ENCODE measurements at regions not wholly inside any gene's neighbourhood (a gene's known extent, or its start where the extent isn't known, plus 50 kb on each side); places are given as distances from the start of the nearest gene placed in this dataset.
"Not testable (repeated sequence)": the region's sequence is repeated elsewhere in the genome, so short reads cannot be mapped to it uniquely, and the experiment has no call there.

DNA sequence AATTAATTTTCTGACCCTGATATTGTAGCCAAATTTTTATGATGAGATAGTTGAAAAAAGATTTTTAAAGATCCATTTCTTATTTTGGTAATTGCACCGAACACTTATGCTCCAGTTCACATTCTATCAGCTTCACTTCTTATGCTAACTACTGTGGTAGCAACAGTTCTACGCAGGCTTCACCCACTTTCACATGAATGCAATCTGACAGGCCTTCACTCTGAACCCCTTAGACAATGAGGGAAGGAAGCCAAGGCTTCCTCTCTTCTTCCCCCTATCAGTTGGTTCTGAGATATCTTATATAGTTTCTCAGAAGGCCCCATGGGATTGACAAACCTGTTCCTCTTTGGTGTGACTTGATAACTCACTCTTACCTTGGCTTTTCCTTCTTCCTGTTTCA, 185.8 kb downstream of the CETN3 start:
- TF ChIP-seq, protein P1, sequence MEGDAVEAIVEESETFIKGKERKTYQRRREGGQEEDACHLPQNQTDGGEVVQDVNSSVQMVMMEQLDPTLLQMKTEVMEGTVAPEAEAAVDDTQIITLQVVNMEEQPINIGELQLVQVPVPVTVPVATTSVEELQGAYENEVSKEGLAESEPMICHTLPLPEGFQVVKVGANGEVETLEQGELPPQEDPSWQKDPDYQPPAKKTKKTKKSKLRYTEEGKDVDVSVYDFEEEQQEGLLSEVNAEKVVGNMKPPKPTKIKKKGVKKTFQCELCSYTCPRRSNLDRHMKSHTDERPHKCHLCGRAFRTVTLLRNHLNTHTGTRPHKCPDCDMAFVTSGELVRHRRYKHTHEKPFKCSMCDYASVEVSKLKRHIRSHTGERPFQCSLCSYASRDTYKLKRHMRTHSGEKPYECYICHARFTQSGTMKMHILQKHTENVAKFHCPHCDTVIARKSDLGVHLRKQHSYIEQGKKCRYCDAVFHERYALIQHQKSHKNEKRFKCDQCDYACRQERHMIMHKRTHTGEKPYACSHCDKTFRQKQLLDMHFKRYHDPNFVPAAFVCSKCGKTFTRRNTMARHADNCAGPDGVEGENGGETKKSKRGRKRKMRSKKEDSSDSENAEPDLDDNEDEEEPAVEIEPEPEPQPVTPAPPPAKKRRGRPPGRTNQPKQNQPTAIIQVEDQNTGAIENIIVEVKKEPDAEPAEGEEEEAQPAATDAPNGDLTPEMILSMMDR (IDR thresholded peaks at IDR 0.05; ENCODE audit: control extremely low read depth, extremely low read depth), result no peak
- ATAC-seq (ENCODE audit: insufficient read depth, low FRiP score), result no peak
- Histone ChIP-seq H3K4me1 (ENCODE audit: control insufficient read depth in 5 of 5, insufficient read depth in 5 of 5, low read length in 5 of 5) (peaks cover 0 to 3% (median 0%) of the 10 kb centered on the region in 5 donors), H3K9me3 (ENCODE audit: control insufficient read depth in 4 of 4, insufficient read depth in 3 of 4, low read length in 3 of 4) (no peaks in the 10 kb centered on the region), H3K27ac (ENCODE audit: low read depth in 1 of 2, low read length in 1 of 2) (no peak overlapping the region), H3K36me3 (ENCODE audit: control insufficient read depth in 4 of 4, insufficient read depth in 4 of 4, low read length in 4 of 4) (no peaks in the 10 kb centered on the region), H3K4me3 (no peak overlapping the region), H3K9ac (ENCODE audit: insufficient read depth in 1 of 2, low read length in 2 of 2) (no peak overlapping the region), H3K27me3 (ENCODE audit: control insufficient read depth in 3 of 3, insufficient read depth in 3 of 3, low read length in 2 of 3) (no peaks in the 10 kb centered on the region)
- whole genome bisulfite sequencing, 2 donors, result 86 to 92% methylated on average over 2 of the region's 2 CpGs
- no peak for DNase-seq

DNA sequence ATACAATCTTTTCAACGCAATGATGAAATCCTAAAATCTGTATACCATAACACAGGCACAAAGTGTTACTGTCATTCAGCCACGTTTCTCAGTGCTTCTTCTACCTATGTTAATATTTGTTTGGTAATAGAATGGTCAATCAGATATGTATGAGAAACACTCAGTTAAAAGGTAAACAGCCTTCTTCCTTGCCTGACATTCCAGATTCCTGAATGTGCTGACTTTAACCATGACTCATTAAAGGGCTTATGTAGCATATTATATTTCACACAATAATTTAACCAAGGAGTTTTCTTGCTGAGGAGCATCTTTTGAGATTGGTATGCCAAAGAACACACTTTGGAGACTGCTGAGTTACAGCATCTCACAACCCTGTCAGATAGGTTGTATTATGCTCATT, 187.6 kb downstream of the CETN3 start:
- H3K36me3 ChIP-seq (ENCODE audit: control insufficient read depth in 4 of 4, insufficient read depth in 4 of 4, low read length in 4 of 4), result no peaks in the 10 kb centered on the region
- no peaks in the 10 kb centered on the region for H3K27me3 ChIP-seq (ENCODE audit: control insufficient read depth in 3 of 3, insufficient read depth in 3 of 3, low read length in 2 of 3)
- H3K4me3 ChIP-seq, result no peak overlapping the region
- DNase-seq (no peak), ATAC-seq (ENCODE audit: insufficient read depth, low FRiP score) (no peak)
- no peak overlapping the region for H3K9ac ChIP-seq (ENCODE audit: insufficient read depth in 1 of 2, low read length in 2 of 2)
- no peaks in the 10 kb centered on the region for H3K4me1 ChIP-seq (ENCODE audit: control insufficient read depth in 5 of 5, insufficient read depth in 5 of 5, low read length in 5 of 5)
- TF ChIP-seq, protein P1 (IDR thresholded peaks at IDR 0.05; ENCODE audit: control extremely low read depth, extremely low read depth), result no peak
- WGBS, 2 donors, result 56 to 79% methylated on average over 2 of the region's 2 CpGs
- H3K9me3 ChIP-seq (ENCODE audit: control insufficient read depth in 4 of 4, insufficient read depth in 3 of 4, low read length in 3 of 4), result no peaks in the 10 kb centered on the region
- no peak overlapping the region for H3K27ac ChIP-seq (ENCODE audit: low read depth in 1 of 2, low read length in 1 of 2)

DNA sequence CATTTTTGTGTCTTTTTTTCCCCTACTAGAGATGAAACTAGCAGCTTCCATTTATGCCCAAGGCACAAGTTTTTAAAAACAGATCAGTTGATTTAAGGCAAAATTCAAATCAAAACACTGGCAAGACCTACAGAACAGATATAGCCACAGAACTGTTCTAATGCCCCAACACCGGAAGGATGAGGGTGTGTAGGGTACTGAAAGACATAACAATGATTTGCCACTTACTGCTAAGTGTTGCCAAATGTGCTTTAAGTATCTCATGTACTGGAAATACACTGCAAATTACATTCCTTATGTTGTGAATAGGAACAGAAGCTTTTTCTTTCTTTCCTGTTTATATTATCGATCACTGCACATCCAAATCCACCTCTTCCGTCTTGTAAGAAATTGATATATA, 189.0 kb downstream of the CETN3 start:
- H3K4me3 ChIP-seq, result no peak overlapping the region
- WGBS, 2 donors, result 65 to 74% methylated on average over 3 of the region's 3 CpGs
- H3K4me1 ChIP-seq (ENCODE audit: control insufficient read depth in 5 of 5, insufficient read depth in 5 of 5, low read length in 5 of 5), result no peaks in the 10 kb centered on the region
- H3K27ac ChIP-seq (ENCODE audit: low read depth in 1 of 2, low read length in 1 of 2), result no peak overlapping the region
- DNase-seq (no peak), ATAC-seq (ENCODE audit: insufficient read depth, low FRiP score) (no peak)
- no peaks in the 10 kb centered on the region for H3K27me3 ChIP-seq (ENCODE audit: control insufficient read depth in 3 of 3, insufficient read depth in 3 of 3, low read length in 2 of 3)
- TF ChIP-seq, protein P1 (IDR thresholded peaks at IDR 0.05; ENCODE audit: control extremely low read depth, extremely low read depth), result no peak
- H3K9ac ChIP-seq (ENCODE audit: insufficient read depth in 1 of 2, low read length in 2 of 2), result no peak overlapping the region
- H3K36me3 ChIP-seq (ENCODE audit: control insufficient read depth in 4 of 4, insufficient read depth in 4 of 4, low read length in 4 of 4), result no peaks in the 10 kb centered on the region
- H3K9me3 ChIP-seq (ENCODE audit: control insufficient read depth in 4 of 4, insufficient read depth in 3 of 4, low read length in 3 of 4), result no peaks in the 10 kb centered on the region

DNA sequence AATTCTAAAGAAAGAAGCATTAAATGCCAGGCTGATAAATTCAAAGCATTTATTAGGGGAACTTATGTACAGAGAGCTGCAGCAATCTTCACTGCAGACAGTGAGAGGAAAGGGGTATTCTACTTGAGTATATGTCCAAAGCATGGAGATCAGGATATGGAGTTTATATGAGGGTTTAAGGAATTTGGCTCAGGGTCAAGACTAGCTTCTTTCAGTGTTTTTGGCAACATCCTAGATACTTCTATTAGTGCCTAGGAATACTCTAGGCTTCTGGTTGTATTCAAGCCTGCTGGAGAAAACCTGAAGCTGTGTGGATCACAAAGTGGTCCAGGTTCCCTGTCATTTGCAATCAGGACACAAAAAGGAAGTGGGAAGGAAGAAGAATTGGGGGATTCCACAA, 194.6 kb downstream of the CETN3 start:
- no peak overlapping the region for H3K4me3 ChIP-seq
- no peak overlapping the region for H3K9ac ChIP-seq (ENCODE audit: insufficient read depth in 1 of 2, low read length in 2 of 2)
- H3K4me1 ChIP-seq (ENCODE audit: control insufficient read depth in 5 of 5, insufficient read depth in 5 of 5, low read length in 5 of 5), result no peaks in the 10 kb centered on the region
- TF ChIP-seq, protein P1 (IDR thresholded peaks at IDR 0.05; ENCODE audit: control extremely low read depth, extremely low read depth), result no peak
- H3K9me3 ChIP-seq (ENCODE audit: control insufficient read depth in 4 of 4, insufficient read depth in 3 of 4, low read length in 3 of 4), result no peaks in the 10 kb centered on the region
- no peaks in the 10 kb centered on the region for H3K36me3 ChIP-seq (ENCODE audit: control insufficient read depth in 4 of 4, insufficient read depth in 4 of 4, low read length in 4 of 4)
- H3K27ac ChIP-seq (ENCODE audit: low read depth in 1 of 2, low read length in 1 of 2), result no peak overlapping the region
- ATAC-seq (ENCODE audit: insufficient read depth, low FRiP score) (no peak), DNase-seq (no peak)
- H3K27me3 ChIP-seq (ENCODE audit: control insufficient read depth in 3 of 3, insufficient read depth in 3 of 3, low read length in 2 of 3), result no peaks in the 10 kb centered on the region

DNA sequence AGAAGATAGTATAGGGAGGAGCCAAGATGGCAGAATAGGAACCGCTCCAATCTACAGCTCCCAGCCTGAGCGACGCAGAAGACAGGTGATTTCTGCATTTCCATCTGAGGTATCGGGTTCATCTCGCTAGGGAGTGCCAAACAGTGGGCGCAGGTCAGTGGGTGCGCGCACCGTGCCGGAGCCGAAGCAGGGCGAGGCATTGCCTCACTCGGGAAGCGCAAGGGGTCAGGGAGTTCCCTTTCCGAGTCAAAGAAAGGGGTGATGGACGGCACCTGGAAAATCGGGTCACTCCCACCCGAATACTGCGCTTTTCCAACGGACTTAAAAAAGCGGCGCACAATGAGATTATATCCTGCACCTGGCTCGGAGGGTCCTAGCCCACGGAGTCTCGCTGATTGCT, 201.2 kb downstream of the CETN3 start:
- H3K9me3 ChIP-seq (ENCODE audit: control insufficient read depth in 4 of 4, insufficient read depth in 3 of 4, low read length in 3 of 4); H3K27me3 ChIP-seq (ENCODE audit: control insufficient read depth in 3 of 3, insufficient read depth in 3 of 3, low read length in 2 of 3); H3K27ac ChIP-seq (ENCODE audit: low read depth in 1 of 2, low read length in 1 of 2); H3K4me1 ChIP-seq (ENCODE audit: control insufficient read depth in 5 of 5, insufficient read depth in 5 of 5, low read length in 5 of 5); H3K9ac ChIP-seq (ENCODE audit: insufficient read depth in 1 of 2, low read length in 2 of 2); DNase-seq; H3K36me3 ChIP-seq (ENCODE audit: control insufficient read depth in 4 of 4, insufficient read depth in 4 of 4, low read length in 4 of 4); ATAC-seq (ENCODE audit: insufficient read depth, low FRiP score); H3K4me3 ChIP-seq: not testable (repeated sequence)
- WGBS, 2 donors, result 87 to 94% methylated on average over 25 of the region's 25 CpGs

Measured in lung (tissue), 11 donors.